ENCODE measurements at regions not wholly inside any gene's neighbourhood (a gene's known extent, or its start where the extent isn't known, plus 50 kb on each side); places are given as distances from the start of the nearest gene placed in this dataset.
A peak's percentile ranks its signal among the peaks of the same experiment; 100 is the strongest.
"Not testable (repeated sequence)": the region's sequence is repeated elsewhere in the genome, so short reads cannot be mapped to it uniquely, and the experiment has no call there.

DNA sequence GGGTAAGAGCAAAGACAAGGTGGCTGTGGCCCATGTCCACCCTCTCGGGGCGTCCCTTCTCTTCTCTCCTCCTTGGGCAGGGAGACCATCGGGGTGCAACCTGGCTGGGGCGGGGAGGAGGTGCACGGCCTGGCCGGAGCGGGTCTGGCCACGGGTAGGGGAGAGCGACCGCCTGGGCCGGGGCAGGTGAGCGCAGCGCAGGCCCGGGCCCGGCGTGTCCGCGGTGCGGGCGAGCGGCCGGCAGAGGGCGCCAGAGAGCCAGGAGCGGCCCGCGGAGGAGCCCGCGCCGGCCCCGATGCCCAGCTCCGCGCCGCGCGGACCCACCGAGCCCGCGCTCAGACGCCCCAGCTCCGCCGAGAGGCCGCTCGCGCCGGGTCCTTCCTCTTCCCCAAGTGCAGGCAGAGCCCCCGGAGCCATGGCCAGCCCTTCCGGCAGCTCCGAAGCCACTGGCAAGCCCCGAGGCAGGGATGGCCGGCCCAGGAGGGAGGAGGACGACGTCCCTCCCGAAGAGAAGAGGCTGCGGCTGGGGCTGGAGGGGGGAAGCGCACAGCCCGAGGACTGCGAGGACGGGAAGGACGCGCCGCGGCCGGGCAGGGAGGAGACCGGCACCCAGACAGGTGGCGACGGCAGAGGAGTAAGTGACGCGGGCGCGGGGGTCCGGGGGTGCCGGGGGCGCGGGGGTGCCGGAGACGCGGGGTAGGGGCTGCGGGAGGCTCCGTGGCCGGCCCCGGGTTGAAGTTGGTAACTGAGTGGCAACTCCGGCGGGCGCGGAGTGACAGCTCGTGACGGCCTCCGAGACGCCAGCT is 142.1 kb upstream of the EEF2KMT start:
- TF ChIP-seq, protein P1, sequence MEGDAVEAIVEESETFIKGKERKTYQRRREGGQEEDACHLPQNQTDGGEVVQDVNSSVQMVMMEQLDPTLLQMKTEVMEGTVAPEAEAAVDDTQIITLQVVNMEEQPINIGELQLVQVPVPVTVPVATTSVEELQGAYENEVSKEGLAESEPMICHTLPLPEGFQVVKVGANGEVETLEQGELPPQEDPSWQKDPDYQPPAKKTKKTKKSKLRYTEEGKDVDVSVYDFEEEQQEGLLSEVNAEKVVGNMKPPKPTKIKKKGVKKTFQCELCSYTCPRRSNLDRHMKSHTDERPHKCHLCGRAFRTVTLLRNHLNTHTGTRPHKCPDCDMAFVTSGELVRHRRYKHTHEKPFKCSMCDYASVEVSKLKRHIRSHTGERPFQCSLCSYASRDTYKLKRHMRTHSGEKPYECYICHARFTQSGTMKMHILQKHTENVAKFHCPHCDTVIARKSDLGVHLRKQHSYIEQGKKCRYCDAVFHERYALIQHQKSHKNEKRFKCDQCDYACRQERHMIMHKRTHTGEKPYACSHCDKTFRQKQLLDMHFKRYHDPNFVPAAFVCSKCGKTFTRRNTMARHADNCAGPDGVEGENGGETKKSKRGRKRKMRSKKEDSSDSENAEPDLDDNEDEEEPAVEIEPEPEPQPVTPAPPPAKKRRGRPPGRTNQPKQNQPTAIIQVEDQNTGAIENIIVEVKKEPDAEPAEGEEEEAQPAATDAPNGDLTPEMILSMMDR (IDR thresholded peaks at IDR 0.05 in 8 of 11, conservative IDR thresholded peaks at IDR 0.05 in 3 of 11): peak in 7 of 11 experiments; percentile 24 to 69 (median 50)
- not testable (repeated sequence) for TF ChIP-seq POLR2A (IDR thresholded peaks at IDR 0.05)
